ENCODE measurements at regions not wholly inside any gene's neighbourhood (a gene's known extent, or its start where the extent isn't known, plus 50 kb on each side); places are given as distances from the start of the nearest gene placed in this dataset.

- TF ChIP-seq POLR2A (IDR thresholded peaks at IDR 0.05; ENCODE audit: low read depth, low read length) (no peak), POLR2AphosphoS5 (IDR thresholded peaks at IDR 0.05; ENCODE audit: low read depth, low read length) (no peak), PAX5 (IDR thresholded peaks at IDR 0.05; ENCODE audit: insufficient read depth, low read length, severe bottlenecking) (no peak), SPI1 (IDR thresholded peaks at IDR 0.05; ENCODE audit: low read depth, low read length) (no peak)
Observed at GRCh38 chr22:49197505-49197904, 630.2 kb downstream of the BRD1 start.

Measured in GM12891 (cell line).